Erythroblast (primary cell): ENCODE measurements at regions not wholly inside any gene's neighbourhood (a gene's known extent, or its start where the extent isn't known, plus 50 kb on each side); places are given as distances from the start of the nearest gene placed in this dataset.

Experiments
- GATA1 ChIP-seq: IDR thresholded peaks from 2 replicates; pipeline ENCODE4 v1.6.1; 2011; ENCODE audit warnings: low read depth, mild to moderate bottlenecking, control low read depth, low read length, moderate library complexity
- POLR2A ChIP-seq: IDR thresholded peaks from 2 replicates; pipeline ENCODE4 v1.6.1; 2011; ENCODE audit warnings: mild to moderate bottlenecking, low read length

GRCh38 chr11:29314211-29314610 is 702.6 kb downstream of the KCNA4 start:
- TF ChIP-seq POLR2A (no peak), GATA1 (no peak)
